ENCODE measurements at regions not wholly inside any gene's neighbourhood (a gene's known extent, or its start where the extent isn't known, plus 50 kb on each side); places are given as distances from the start of the nearest gene placed in this dataset.

- DNase-seq (ENCODE audit: low spot score), result no peak
These were observed 132.6 kb downstream of the WDR11 start for GRCh38 chr10:120983721-120984120.

- DNase-seq (ENCODE audit: low spot score), result no peak
These were observed 133.1 kb downstream of the WDR11 start for GRCh38 chr10:120984221-120984620.

DNA sequence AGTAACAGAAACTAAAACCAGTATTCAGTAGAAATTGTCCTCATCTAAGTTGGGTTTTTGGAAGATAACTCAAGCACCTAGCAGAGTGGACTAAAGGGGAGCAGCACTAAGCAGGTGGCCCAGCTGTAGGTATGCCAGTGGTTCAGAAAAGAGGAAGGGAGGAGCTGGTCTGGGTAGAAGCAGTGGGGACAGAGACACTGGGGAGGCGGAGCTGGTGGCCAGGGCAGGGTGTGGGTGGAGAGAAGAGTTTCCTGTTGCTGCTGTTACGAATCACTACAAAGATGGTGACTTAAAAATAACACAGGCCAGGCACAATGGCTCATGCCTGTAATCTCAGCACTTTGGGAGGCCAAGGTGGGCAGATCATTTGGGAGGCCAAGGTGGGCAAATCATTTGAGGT is 136.2 kb downstream of the WDR11 start:
- DNase-seq (ENCODE audit: low spot score), result no peak

- DNase-seq (ENCODE audit: low spot score), result no peak
These were observed 137.6 kb downstream of the WDR11 start for GRCh38 chr10:120988751-120989150.

- DNase-seq (ENCODE audit: low spot score), result no peak
These were observed 138.1 kb downstream of the WDR11 start for GRCh38 chr10:120989279-120989678.

DNA sequence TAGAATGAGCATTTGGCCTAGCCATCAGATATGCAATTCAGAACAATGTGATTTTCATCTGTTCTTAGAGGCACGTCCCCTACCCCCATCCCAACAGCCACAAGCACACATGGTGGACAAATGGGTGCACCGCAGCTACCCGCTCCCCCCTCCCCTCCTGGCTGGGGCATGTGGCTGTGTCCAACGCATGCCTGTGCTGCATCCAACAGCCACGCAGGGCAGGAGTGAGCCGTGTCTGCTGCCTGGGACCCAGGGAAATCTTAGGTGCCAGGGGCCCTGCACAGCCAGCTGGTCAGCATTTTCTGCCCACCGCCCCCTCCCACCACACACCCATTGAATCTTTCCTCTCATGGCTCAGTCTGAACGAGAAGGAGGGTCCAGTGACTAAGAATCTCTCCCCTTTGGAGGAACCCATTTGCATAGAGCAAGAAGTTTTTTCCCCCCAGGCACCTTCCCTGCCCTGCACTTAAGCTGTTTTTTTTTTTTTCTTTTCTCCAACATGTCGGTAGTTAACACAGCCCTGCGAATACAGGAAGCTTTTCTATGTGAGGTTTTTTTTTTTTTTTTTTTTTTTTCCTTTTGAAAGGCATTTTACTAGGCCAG is 138.9 kb downstream of the WDR11 start:
- no peak for DNase-seq (ENCODE audit: low spot score)

- DNase-seq (ENCODE audit: low spot score), result no peak
These were observed 139.7 kb downstream of the WDR11 start for GRCh38 chr10:120990831-120991230.

GRCh38 chr10:120993089-120993488 is 141.9 kb downstream of the WDR11 start:
- no peak for DNase-seq (ENCODE audit: low spot score)

DNA sequence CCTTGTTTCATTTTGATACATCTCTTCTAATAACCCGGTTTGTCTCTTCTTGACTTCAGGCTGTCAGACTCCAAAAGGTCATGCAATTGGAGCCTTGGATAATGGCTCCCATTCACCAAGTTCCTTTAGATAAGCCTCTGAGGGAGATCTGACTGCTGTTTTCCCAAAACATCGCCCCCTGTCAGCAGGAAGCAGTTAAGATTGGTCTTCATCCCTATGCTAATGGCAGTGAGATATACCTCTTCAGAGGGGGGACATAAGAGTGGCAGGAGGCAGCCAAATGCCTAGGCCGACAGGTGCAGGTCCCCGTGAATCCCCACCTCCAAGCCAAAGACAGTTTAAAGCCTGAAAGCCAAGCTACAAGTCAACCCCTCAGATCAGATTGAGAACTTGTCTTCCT is 144.6 kb downstream of the WDR11 start:
- DNase-seq (ENCODE audit: low spot score), result no peak

GRCh38 chr10:120996456-120997034 is 145.4 kb downstream of the WDR11 start:
- DNase-seq (ENCODE audit: low spot score), result no peak

DNA sequence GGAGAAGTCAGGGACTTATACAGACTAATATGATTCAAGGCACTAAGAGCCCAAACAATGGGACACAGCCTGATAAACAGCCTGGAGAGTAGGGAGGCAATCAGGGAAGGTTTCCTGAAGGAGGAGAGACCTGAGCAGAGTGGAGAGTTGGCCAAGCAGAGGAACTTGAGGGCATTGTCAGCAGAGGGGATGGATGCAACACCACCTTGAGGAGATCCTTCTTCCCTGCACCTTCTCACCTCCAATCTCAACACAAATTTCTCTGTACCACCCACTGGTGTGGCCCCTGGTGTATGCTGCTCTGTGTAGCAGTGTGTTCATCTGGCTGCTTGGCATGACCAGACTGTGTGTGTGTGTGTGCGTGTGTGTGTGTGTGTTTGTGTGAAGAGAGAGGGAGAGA is 146.2 kb downstream of the WDR11 start:
- no peak for DNase-seq (ENCODE audit: low spot score)

DNA sequence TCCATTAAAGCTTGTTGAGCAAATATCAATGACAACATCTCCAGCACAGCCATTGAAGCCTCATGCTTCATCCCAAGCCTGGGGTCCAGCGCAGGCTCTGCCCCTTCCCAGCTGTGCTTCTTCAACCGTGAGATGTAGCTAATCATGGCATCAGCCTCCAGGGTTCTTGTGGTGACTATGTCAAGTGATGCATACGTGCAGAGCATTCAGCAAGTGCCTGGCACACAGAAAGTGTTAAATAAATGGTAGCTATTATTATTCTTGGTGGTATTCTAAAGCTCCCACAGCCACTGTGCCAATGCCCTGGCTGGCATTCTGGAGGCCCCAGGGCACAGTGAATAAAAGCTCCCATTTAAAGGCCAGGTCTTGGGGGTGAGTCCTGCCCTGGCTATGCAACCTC is 146.6 kb downstream of the WDR11 start:
- no peak for DNase-seq (ENCODE audit: low spot score)

- no peak for DNase-seq (ENCODE audit: low spot score)
These were observed 147.1 kb downstream of the WDR11 start for GRCh38 chr10:120998251-120998650.

DNA sequence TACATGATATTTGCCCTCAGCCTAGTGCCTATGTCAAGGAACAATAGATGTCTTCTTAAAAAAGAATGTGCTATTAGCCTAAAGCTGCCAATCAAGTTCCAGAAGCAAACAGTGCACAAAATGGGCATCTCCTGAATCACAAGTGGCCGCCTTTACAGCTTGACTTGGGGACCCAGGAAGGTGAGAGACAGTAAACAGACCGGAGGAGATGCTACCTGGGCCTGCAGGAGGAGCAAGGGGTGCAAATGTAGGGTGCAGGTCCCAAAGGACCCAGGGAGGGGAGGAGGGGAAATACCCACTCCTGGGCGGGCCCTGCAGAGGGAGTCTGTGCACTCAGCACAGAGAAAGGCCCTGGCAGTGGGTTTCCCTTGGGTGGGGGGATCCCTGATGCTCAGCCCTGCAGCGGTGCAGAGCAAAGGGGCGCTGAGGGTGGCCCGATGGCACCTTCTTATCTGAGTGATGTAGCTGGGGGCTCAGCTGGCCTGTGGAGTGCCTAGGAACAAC is 147.7 kb downstream of the WDR11 start:
- no peak for DNase-seq (ENCODE audit: low spot score)

- no peak for DNase-seq (ENCODE audit: low spot score)
These were observed 148.7 kb downstream of the WDR11 start for GRCh38 chr10:120999868-121000267.

DNA sequence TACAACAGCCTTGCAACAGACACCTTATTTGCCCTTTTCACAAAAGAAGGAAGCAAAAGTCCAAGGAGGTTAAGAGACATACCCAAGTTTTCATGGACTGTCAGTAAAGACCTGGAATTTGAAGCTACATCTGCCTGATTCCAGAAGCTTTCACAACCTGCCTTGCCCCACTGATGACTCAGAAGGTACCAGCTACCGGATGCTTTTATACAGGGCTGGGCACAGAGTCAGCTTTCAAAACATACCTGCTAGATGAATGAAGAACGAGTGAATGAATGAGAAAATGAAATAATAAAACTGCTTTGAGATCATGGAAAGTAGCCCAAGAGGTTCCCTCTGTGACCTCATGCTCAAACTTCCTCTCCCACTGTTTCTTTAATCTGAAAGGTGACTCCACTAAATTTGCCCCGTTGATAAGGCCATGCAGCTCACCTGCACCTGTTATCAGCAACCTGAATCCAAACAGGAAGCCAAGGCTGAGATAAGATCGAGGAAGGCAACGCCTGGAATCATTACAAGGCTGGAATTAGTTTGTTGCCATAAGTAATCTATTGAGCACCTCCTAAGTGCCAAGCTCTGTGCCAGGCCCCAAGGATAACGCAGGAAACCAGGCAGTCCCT is 151.5 kb downstream of the WDR11 start:
- no peak for DNase-seq (ENCODE audit: low spot score)

GRCh38 chr10:121005948-121006587 is 154.9 kb downstream of the WDR11 start:
- no peak for DNase-seq (ENCODE audit: low spot score)

GRCh38 chr10:121007264-121007663 is 156.1 kb downstream of the WDR11 start:
- DNase-seq (ENCODE audit: low spot score), result no peak

DNA sequence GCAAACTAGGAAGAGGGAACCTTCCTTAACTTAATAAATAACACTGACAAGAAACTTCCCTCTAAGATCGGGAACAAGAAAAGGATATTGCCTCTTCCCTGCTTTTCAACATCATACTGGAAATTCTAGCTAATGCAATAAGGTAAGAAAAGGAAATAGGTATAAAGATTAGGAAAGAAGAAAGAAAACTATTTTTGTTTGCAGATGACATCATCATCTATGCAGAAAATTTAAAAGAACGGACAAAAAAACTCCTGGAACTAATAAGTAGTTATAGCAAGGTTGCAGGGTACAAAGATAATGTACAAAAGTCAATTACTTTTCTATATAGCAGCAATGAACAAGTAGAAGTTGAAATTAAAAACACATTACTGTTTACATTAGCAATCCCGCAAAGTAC is 164.8 kb downstream of the WDR11 start:
- DNase-seq (ENCODE audit: low spot score), result no peak

GRCh38 chr10:121024905-121025584 is 173.9 kb downstream of the WDR11 start:
- no peak for DNase-seq (ENCODE audit: low spot score)

DNA sequence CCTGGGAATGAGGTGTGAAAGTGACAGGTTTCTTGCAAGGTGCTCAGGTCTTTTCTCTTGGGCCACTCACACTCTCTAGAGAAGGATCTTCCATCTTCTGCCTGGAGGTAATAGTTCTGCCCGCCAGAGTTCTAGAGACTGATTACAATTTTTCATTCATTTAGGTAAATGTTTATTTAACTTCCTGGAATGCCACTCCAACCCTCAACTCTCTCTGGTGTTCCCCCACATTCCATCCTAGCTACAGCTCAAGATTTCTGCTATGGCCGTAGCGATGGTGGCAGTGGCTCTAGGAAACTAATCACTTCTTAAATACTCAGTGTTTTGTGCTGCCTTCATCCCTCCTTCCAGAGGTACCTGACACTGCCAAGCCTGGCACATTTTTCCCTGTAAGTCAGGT is 174.6 kb downstream of the WDR11 start:
- no peak for DNase-seq (ENCODE audit: low spot score)

DNA sequence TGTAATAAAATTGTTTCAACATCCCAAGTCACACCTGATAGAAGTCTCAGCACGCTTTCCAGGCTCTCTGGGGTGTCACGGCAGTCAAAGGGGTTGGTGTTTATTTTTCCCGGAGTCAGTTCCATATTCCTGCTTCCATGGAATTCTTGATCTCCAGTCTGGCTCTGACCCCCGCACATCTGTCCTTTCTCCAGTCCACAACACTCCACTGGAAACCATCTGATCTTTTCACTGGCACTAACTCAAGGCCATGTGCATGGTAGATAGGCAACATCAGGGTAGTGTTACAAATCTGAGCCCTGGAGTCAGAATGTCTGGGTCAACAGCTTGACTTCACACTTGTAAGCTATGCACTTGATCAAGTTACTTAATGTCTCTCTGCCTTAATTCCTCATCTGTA is 176.2 kb downstream of the WDR11 start:
- DNase-seq (ENCODE audit: low spot score), result no peak

- no peak for DNase-seq (ENCODE audit: low spot score)
These were observed 181.3 kb downstream of the WDR11 start for GRCh38 chr10:121032460-121032859.

Measured in RKO (cell line).